Fibroblast of gingiva (primary cell): ENCODE measurements at regions not wholly inside any gene's neighbourhood (a gene's known extent, or its start where the extent isn't known, plus 50 kb on each side); places are given as distances from the start of the nearest gene placed in this dataset.
A peak's percentile ranks its signal among the peaks of the same experiment; 100 is the strongest.

Experiments
- DNase-seq: peaks from one replicate; pipeline ENCODE4 v3.0.0-alpha.2; 2011; ENCODE audit warnings: low read depth

- peak; percentile 78 for DNase-seq
Measured at GRCh38 chr12:91852634-91853033, 293.0 kb downstream of the BTG1 start.

GRCh38 chr12:91851741-91852477 lies 293.7 kb downstream of the BTG1 start:
- DNase-seq, result no peak

DNA sequence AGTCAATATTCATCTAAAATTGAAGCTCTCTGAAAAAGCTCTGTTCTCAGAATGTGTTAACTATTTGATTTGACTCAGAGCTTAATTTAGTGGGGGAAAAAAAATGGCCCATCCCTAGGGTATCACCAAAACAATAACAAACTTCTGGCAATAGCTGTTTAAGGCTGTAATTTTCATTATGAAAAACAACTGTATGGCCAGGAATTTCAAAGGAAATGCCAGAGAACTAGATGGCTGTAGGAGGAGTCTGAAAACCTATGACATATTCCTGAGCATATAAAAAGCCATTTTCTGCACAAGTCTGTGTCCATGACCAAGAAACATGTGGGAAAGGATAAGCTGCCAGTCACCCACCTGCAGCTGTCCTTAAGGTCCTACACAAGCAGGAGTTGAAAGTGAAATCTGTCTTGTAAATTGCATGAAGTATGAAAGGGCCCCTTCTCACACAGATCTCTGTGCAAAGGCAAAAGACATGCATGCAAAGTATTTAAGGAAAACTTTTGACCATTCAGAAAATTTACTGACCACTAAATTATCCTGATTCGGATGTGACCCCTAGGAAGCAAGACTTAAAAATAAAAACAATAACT lies 299.1 kb downstream of the BTG1 start:
- no peak for DNase-seq

DNA sequence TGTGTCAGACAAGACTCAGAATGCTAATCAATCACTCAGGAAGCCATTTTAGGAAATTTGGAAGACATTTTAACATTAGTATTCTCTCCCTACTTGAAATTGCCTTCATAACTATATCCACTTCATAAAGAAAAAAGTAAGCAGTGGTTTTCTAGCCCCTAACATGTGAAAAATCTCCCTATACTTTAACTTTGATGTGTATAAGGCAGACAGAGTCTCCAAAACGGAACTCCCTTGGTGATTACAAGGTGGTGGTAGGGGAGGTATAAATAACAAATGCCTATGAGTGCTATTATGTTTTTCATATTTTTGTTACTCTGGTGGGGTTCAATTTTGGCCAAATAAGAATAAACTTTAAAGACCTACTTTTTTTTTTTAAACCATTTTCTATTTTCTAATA lies 300.3 kb downstream of the BTG1 start:
- no peak for DNase-seq

DNA sequence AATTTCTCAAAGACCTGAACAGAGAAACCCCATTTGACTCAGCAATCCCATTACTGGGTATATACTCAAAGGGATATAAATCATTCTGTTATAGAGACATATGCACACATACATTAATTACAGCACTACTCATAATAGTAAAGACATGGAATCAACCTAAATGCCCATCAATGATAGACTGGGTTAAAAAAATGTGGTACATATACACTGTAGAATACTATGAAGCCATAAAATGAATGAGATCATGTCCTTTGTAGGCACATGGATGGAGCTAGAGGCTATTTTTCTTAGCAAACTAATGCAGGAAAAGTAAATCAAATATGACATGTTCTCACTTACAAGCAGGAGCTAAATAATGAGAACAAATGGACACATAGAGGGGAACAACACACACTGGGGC lies 303.8 kb downstream of the BTG1 start:
- DNase-seq, result no peak

- DNase-seq, result no peak
Measured at GRCh38 chr12:91836696-91837095, 308.9 kb downstream of the BTG1 start.

DNA sequence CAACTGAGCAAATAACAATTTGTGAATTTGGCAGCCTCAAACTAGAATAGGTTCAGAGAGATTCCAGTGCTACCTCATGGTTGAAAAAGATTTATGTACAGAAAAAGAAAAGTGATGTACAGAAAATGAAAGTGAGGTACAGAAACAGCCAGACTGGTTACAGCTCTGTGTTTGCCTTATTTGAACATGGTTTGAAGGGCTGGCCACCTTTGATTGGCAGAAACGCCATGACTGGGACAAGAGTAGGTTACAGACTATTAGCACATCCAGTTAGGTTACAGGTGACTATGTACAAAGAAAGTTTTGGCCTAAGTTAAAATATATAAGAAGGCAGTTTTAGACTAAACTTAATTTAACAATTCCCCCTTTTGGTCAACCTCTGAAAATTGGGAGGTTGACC lies 309.4 kb downstream of the BTG1 start:
- no peak for DNase-seq

- DNase-seq, result no peak
Measured at GRCh38 chr12:91835693-91836092, 310.0 kb downstream of the BTG1 start.

- DNase-seq, result no peak
Measured at GRCh38 chr12:91833780-91834359, 311.8 kb downstream of the BTG1 start.

- DNase-seq, result no peak
Measured at GRCh38 chr12:91825999-91826398, 319.6 kb downstream of the BTG1 start.

DNA sequence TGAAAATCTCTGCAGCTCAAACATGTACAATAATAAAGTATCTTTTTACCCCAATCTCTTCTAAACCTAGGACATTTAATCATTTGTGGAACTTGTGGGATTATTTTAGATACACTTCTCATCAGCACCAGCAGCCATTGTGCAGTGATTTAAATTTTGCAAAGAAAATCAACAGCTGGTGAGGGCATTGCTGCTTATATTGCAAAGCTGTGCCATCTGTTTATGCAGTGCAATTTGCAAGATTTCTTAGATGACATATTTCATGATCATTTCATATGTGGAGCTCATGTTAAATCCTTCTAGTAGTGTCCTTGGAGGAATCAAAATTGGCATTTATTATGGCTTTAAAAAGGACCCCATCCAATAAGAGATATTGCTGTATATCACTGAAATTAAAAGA lies 320.7 kb downstream of the BTG1 start:
- DNase-seq, result no peak

- peak; percentile 87 for DNase-seq
Measured at GRCh38 chr12:91819132-91819447, 326.6 kb downstream of the BTG1 start.

DNA sequence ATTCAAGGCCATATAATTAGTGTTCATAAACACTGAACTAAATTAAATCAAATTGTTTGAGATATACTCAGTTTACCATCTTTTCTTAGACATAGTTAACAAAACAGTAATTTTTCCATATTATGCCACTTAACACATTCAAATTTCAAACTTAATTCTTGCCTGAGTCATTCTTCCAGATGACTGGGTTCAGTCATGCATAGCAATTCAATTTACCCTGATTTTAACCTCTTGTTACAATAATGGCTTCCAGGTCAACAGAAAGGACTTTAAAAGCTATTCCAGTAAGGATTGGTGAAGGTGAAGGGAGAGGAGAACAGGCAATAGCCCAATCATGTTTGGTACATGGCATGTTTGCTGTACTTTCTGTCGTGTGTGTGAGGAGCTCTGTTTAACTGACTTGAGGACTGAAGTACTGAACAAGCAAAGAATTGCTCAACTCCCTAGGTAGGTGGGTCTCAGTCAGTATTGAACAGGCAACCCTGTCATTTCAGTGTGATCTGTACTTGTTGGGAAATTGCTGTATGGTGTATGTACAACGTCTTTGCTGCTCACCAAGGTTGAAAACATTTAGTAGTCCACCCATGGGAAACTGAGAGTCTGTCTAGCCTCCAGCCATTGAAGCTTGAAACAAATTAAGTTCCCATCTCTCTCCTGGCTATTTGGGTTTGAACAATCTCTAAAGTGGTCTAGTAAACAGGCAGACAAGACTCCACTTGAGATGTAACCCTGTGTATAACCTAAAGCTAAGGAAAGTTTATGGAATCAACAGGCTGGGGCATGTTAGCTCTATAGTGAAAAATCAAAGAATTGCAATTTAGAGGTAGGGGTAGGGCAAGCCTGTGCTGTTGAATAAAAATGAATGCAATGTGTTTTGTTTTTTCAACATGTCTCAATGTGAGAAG lies 327.2 kb downstream of the BTG1 start:
- peak; percentile 4 for DNase-seq

- DNase-seq, result peak; percentile 49
Measured at GRCh38 chr12:91817517-91817916, 328.1 kb downstream of the BTG1 start.

DNA sequence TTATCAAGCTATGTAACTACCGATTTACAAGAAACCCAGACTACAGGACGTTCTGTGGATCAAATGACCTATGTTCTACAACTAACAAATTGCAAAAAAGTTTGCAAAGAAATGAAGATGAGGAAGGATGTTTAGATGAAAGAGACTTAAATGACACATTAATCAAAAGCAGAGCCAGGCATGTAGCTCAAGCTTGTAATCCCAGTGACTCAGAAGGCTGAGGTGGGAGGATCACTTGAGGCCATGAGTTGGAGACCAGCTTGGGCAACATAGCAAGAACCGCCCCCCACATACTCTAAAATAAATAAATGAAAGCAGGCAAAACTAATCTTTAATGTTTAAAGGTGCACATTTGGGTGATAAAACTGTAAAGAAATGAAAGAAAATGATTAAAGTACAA lies 331.9 kb downstream of the BTG1 start:
- peak; percentile 78 for DNase-seq

DNA sequence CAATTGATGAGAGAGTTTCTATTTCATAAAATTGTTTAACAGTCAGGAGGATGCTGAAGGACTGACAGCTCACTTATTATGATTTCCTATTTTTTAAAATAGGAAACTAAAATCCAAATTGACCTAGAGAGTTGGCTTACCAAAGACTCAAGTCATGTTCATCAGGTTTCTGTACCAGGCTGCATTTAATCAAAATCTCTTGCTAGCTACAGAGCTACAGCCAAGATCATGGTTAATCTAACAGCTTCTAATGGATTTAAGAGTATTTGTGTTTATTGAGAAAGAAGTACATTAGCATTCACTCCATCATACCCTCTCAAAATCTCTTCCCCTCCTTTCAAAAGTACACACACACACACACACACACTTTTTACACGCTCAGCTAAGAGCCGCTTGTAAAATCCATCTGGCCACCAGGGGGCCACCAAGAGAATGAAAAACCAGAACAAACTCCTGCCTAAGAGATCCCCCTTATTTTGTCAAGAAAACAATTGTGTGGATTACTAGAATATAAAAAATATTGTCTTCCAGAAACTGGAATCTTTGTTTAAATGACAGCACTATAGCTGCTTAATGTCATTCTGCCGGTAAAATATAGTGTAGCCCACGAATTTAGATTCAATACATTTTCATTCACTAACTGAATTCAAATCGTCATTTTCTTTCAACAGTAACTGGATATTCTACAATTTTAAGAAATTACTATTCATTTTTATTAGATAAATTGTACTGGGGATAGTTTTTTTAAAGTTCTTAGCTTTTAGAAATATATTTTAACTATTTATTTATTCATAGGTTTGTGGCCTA lies 334.0 kb downstream of the BTG1 start:
- peak; percentile 54 for DNase-seq

DNA sequence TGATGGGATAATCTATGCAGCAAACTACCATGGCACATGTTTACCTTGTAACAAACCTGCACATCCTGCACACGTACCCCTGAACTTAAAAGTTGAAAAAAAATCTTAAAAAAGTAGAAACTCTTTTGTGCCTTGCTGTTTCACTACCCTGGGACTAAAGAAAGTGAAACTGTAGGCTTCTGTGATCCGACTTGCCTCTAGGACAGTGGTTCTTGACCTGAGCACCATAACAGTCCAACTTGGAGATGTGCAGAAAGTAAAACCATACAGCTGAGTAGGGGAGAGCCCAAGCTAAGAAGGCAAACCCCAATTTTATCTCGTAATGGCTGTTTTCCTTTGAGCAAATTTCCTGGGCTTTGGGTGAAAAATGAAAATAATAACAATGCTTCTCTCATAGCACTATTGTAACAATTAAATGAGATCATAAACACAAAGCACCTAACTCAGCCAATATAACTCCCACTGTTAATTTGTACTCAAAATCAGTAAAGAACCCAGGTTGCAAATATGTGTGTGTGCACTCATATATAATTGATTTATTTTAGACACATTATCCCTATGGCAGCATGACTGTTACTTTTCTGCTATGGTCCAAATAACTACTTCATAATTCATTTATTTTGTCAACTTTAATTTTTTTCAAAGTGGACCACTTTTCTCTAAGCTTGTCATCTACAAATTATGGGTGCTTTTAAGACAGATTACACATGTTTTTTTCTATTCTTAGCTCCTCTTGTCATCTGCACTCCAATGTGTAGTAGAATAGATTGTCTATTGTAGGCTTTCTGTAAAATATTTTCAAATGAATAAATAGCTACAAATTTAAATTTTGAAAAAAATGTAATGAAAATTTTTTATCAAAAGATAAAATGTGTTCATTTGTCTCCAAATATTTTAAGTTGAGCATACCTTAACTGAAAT lies 334.9 kb downstream of the BTG1 start:
- DNase-seq, result no peak

GRCh38 chr12:91810077-91810476 lies 335.6 kb downstream of the BTG1 start:
- no peak for DNase-seq

- no peak for DNase-seq
Measured at GRCh38 chr12:91805031-91805430, 340.6 kb downstream of the BTG1 start.

GRCh38 chr12:91804533-91804932 lies 341.1 kb downstream of the BTG1 start:
- no peak for DNase-seq

DNA sequence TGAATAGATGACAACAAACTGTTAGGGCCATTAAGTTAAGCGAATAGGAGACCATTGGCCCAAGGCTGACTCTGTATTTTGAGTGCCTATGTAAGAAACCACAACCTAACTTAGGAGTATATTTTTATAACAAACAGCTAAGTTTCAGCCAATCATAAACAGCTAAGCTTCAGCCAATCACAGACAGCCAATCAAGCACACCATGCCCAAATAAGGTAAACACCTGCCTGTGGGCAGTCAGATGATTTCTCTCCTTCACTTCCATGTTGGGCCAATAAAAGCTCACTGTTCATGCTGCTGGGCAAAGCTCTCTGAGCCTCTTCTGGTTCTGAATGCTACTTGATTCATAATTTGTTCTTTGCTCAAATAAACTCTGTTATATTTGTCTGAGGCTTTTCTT lies 344.6 kb downstream of the BTG1 start:
- DNase-seq, result no peak
